ENCODE measurements at regions not wholly inside any gene's neighbourhood (a gene's known extent, or its start where the extent isn't known, plus 50 kb on each side); places are given as distances from the start of the nearest gene placed in this dataset.
A peak's percentile ranks its signal among the peaks of the same experiment; 100 is the strongest.

- peak; percentile 60 for DNase-seq
Observed at GRCh38 chr14:98548071-98548686, 723.8 kb downstream of the BCL11B start.

DNA sequence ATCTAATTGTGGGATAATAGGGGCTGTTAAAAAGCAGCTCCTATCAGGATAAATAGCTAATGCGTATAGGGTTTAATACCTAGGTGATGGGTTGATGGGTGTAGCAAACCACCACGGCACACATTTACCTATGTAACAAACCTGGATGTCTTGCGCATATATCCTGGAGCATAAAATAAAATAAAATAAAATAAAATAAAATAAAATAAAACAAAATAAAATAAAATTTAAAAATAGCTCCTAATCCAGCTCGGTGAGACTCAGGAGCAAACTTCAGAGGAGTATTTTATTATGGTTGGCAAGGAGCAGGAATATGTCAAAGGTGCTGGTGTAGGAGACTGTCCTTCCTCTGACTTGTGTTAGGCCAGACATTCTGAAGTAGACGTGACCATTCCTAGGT lies 721.0 kb downstream of the BCL11B start:
- no peak for DNase-seq

GRCh38 chr14:98555440-98555839 lies 716.6 kb downstream of the BCL11B start:
- DNase-seq = no peak

DNA sequence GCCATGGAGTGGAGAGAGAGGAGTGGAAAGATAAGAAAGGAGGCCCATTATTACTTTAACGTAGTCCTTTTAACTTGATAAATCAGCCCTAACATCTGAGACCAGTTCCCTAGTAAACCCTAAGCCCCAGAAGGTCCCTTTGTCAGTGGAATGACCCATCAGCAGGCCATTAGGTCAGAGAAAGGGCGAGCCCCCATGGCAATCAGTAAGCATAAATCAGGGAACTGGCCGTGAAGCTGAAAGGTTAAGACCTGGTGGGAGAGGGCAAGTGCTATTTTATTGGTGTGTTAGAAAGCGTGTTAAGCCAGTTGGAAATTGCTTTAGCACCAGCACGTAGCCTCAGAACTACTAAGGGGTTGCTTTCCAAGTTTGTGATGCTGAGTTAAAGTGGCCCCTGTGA lies 708.0 kb downstream of the BCL11B start:
- no peak for DNase-seq

DNA sequence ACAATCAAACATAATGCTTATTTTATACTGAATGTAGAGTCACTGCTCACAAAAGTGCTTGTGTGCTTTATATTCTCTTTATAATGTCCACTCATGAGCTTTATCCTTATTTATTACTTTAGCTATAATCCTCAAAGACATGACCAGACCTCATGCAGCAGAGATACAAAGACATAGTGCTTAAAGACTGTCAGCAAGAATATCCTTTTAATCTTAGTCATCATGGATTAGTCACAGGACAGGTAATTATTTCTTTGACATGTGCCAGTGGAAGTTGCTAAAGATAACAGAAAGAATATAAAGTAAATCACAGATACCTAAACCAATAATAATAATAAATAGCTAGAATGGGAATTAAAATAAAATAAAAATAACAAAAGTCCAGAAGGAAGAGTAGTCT lies 707.5 kb downstream of the BCL11B start:
- no peak for DNase-seq

- no peak for DNase-seq
Observed at GRCh38 chr14:98571104-98571503, 700.9 kb downstream of the BCL11B start.

DNA sequence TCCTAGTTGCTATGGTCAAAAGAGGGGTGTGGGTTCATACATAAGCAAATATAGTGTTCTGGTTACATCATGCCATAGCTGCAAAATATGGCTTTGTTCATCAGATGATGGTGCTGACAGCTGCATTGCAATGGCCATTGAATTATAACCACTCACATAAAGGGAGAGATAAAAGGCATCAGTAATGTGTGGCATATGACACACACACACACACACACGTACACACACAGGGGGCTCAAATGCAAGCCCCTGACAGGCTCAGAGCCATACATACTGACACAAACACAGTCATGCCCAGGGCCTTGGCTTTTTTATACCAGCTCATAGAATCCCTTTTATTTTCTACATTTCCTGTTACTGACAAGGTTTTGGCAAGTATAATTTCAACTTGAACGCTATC lies 698.9 kb downstream of the BCL11B start:
- no peak for DNase-seq

GRCh38 chr14:98576463-98576862 lies 695.5 kb downstream of the BCL11B start:
- DNase-seq = no peak

GRCh38 chr14:98578204-98578603 lies 693.8 kb downstream of the BCL11B start:
- DNase-seq = no peak

GRCh38 chr14:98579140-98579539 lies 692.9 kb downstream of the BCL11B start:
- DNase-seq = no peak

GRCh38 chr14:98580131-98580678 lies 691.8 kb downstream of the BCL11B start:
- no peak for DNase-seq

- no peak for DNase-seq
Observed at GRCh38 chr14:98582276-98582675, 689.7 kb downstream of the BCL11B start.

GRCh38 chr14:98591161-98591560 lies 680.8 kb downstream of the BCL11B start:
- no peak for DNase-seq

DNA sequence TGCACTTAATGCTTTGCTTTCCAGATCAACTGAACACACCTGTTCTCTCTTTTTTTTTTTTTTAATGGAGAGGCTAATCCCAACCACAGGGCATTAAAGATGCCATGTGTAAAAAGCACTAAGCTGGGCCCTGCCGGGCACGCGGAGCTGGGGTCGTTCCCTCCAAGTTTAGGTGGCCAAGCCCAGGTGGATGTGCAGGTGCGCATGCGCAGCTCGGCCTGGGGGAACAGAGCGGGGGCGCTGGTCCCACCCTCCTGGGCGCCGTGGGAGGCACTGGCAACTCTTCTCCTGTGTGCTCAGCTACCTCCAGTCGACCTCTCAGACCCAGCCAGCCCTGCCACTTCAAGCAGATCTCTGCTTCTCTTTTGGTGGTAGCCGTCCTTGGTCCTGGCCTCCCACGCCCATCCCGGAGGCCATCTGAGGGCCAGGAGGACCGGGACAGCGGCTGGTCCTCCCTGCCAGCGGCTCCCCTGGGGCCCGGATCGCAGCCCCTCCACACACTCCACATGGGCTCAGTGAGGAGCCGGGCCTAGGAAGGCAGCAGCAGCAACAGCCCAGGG lies 679.3 kb downstream of the BCL11B start:
- DNase-seq = no peak

DNA sequence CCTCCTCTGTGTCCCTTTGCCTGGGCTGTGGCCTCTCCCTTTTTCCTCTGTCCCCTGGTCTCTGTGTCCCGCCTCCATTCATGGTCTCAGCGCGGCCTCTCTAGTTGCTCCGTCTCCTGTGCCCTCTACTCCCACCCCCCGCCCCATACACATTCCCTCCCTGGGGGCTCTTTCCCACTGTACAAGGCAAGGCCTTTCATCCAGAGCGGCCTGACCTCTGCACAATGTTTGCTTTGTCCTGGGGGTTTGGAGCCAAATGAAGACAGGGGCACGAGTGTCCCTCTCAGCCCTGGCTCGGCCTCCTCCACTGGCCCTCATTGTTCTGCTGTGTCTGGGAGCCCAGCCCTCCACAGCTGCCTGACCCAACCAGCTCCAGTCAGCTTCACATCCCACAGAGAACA lies 678.6 kb downstream of the BCL11B start:
- no peak for DNase-seq

GRCh38 chr14:98594156-98594555 lies 677.8 kb downstream of the BCL11B start:
- DNase-seq = no peak

DNA sequence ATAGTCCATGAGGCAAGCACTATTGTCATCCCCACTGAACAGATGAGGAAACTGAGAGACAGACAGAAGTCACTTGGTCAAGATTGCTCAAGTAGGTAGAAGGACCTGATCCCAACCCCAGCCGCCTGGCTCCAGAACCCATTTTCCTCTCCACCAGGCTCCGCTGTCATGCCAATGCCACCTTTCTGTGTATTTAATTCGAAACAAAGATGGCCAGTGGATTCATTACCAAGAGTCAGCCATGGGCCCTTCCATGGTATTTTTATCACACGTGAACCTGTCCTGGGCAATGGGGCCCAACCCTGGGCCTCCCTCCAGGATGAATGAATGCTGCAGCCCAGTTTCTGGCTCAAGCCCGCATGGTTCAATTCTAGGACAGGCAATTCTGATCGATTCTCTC lies 673.4 kb downstream of the BCL11B start:
- DNase-seq = no peak

GRCh38 chr14:98599082-98599481 lies 672.9 kb downstream of the BCL11B start:
- DNase-seq = no peak

DNA sequence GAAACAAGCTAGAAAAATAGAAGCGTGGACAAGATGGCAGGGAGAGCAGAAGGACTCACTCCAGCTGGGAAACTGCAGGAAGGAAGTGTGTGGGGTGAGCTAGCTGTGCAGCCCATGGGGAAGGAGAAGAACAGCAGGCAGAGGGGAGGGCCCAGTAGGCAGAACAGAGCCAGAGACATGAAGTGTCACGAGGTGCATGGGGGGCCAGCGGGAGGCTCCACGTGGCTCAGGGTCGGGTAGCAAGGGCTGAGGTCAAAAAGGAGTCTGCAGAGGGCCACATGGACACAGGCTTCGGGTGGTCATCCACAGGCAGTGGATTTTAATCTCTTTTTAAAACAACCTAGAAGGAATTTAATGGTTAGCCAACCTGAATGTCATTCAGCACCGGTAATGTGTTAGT lies 669.0 kb downstream of the BCL11B start:
- no peak for DNase-seq

DNA sequence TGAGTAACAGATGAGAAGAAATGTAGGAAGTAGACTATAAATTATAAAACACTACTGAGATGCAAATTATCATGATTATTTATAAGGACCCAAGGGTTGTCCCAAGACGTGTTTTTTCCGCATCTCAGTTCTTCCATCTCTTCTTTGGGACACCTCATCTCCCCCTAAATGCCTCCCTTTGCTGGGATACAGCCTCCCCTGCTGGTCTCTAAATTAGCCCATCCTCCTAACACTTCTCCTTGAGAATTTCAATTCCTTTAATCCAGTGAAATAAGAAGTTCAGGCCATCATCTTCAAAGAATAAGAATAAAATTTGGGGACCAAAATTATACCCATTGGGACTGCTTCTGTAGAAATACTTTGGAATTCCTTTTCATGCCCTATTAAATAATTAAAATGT lies 667.0 kb downstream of the BCL11B start:
- no peak for DNase-seq

DNA sequence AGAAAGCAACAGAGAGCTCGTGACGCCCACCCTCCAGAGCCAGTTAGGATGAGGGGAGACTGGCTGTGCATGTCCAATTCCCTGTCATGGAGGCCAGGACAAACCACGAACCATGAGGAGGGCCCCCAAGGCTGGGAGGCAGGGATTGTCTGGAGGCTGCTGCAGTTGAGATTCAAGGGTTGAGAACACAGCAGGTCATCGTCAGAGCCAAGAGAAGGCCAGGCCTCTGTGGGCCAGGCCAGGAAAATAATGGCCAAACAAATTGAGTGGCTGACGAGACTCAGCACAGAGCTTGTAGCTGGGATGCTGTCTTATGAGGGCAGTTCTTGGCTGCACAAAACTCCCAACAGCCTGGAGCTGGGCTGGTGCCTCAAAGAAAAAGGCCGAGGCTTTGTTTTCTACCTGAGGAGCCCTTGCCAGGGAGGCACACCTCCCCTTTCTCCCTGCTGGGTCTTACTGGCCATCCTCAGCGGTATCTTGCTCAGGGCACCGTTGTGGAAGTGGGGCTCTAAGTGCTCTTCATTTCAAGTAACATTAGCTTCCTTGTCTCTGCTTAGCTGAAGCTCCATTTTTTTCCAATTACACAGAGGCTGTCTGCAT lies 665.9 kb downstream of the BCL11B start:
- no peak for DNase-seq

- no peak for DNase-seq
Observed at GRCh38 chr14:98606816-98607215, 665.2 kb downstream of the BCL11B start.

GRCh38 chr14:98607341-98607910 lies 664.6 kb downstream of the BCL11B start:
- no peak for DNase-seq
